ENCODE measurements at regions not wholly inside any gene's neighbourhood (a gene's known extent, or its start where the extent isn't known, plus 50 kb on each side); places are given as distances from the start of the nearest gene placed in this dataset.
"Not testable (repeated sequence)": the region's sequence is repeated elsewhere in the genome, so short reads cannot be mapped to it uniquely, and the experiment has no call there.

- DNase-seq, result no peak
Measured at GRCh38 chr6:140039364-140039763, 664.9 kb upstream of the CITED2 start.

DNA sequence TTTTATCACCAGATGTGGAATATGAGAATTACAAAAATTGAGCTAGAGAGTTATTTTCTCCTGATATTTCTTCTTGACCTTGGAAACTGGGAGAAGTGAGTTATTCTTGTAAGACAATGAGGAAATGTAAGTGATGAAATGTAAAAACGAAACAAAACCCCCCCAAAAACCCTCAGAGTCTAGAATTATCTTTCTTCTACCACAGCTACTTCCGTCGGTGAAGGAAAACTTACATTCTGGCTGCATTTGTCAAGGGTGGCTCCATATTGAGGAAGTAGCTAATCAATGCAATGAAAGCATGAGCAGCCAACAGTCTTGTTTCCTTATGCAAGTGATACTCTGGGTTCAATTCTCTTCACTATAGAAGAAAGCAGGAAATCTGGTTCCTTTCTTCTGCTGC lies 661.7 kb upstream of the CITED2 start:
- DNase-seq, result no peak

GRCh38 chr6:140032189-140032588 lies 657.7 kb upstream of the CITED2 start:
- no peak for DNase-seq

GRCh38 chr6:140029551-140029950 lies 655.1 kb upstream of the CITED2 start:
- no peak for DNase-seq

DNA sequence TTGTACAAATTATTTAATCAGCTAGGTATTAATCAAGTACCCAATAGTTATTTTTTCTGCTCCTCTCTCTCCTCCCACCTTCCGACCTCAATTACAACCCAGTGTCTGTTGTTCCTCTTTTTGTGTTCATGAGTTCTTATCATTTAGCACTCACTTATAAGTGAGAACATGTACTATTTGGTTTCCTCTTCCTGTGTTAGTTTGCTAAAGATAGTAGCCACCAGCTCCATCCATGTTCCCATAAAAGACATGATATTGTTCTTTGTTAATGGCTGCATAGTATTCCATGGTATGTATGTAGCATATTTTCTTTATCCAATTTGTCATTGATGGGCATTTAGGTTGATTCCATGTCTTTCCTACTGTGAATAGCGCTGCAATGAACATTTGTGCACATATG lies 652.8 kb upstream of the CITED2 start:
- DNase-seq, result no peak

GRCh38 chr6:140026546-140026945 lies 652.1 kb upstream of the CITED2 start:
- no peak for DNase-seq

DNA sequence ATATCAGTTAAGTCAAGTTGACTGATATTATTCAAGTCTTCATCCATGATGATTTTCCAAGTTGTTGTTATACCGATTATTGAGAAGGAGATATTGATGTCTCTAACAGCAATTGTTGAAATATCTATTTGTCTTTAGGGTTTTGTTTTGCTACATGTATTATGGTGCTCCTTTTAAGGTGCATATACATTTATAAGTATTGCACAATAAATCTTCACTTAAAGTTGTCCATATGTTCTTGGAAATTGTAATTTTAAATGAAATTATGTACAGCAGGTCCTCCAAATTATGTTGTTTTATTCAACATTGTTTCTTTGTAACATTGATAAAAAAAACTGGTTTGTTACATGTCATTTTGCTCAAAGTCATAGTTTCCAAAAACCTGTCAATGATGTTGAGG lies 650.7 kb upstream of the CITED2 start:
- DNase-seq, result no peak

DNA sequence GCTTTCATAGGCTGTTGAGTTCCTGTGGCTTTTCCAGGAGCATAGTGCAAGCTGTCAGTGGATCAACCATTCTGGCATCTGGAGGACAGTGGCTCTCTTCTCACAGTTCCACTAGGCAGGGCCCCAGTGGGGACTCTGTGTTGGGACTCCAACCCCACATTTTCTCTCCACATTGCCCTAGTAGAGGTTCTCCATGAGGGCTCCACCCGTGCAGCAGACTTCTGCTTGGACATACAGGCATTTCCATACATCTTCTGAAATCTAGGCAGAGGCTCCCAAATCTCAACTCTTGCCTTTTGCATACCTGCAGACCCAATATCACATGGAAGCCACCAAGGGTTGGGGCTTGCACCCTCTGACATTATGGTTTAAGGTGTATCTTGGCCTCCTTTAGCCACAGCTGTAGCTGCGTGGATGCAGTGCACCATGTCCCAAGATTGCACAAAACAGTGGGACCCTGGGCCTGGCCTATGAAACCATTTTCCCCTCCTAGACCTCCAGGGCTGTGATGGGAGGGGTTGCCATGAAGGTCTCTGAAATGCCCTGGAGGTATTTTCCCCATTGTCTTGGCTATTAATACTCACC lies 645.9 kb upstream of the CITED2 start:
- no peak for DNase-seq

DNA sequence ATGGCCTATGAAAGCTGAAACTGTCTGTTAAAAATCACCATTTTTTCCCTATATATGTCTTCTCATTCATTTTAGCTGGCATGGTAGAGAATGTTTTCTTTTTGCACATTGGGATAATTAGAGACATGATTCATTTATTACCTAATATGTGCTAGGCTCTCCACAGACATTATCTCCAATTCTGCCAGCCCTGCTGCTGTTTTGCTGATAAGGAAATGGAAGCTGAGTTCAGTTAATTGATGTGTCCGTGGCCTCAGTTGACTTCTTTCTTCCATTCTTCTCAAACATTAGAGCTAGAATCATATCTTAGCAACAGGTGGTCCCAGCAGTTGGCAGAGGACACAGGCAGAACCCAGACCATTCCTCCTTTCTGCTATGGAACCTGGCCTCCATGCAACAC lies 644.1 kb upstream of the CITED2 start:
- DNase-seq, result no peak

GRCh38 chr6:140017470-140017869 lies 643.0 kb upstream of the CITED2 start:
- no peak for DNase-seq

- no peak for DNase-seq
Measured at GRCh38 chr6:140012150-140012549, 637.7 kb upstream of the CITED2 start.

- no peak for DNase-seq
Measured at GRCh38 chr6:140011537-140011936, 637.1 kb upstream of the CITED2 start.

DNA sequence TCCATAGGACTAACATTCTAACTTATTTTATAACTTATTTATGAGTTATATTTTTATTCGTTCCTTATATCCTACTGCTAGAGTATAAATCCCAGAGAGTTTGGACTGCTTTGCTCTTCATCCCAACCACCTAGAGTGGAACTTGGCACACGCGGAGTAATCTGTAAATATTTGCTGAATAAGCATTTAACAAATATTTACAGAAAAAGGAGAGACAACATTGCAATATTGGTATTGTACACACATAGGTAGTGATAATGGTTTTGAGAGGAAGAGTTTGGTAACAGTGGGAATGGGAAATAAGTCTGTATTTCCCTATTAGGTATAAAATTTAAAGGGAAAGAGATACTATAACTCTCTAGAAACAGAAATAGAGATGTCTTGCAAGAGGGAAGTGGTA lies 634.8 kb upstream of the CITED2 start:
- no peak for DNase-seq

DNA sequence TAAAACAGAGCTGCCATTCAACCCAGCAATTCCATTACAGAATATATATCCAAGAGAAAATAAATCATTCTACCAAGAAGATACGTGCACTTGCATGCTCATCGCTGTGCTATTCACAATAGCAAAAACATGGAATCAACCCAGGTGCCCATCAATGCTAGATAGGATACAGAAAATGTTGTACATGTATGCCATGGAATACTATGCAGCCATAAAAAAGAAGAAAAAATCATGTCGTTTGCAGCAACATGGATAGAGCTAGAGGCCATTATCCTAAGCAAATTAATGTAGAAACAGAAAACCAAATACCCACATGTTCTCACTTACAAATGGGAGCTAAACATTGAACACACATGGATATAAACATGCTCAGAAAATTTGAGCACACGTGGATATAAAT lies 633.1 kb upstream of the CITED2 start:
- DNase-seq, result no peak

DNA sequence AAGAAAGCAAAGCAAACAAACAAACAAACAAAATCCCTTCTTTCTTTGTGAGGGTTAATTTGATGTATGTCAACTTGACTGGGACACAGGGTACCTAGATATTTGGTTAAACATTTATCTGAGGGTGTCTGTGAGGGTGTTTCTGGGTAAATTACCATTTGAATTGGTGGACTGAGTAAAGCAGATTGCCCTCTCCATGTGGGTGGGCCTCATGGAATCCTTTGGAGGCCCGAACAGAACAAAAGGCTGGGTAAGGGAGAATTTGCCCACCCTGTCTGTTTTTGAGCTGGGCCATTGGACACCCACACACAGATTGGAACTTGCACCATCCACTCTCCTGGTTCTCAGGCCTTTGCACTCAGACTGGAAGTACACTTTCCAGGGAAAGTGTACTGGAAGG lies 628.8 kb upstream of the CITED2 start:
- no peak for DNase-seq

DNA sequence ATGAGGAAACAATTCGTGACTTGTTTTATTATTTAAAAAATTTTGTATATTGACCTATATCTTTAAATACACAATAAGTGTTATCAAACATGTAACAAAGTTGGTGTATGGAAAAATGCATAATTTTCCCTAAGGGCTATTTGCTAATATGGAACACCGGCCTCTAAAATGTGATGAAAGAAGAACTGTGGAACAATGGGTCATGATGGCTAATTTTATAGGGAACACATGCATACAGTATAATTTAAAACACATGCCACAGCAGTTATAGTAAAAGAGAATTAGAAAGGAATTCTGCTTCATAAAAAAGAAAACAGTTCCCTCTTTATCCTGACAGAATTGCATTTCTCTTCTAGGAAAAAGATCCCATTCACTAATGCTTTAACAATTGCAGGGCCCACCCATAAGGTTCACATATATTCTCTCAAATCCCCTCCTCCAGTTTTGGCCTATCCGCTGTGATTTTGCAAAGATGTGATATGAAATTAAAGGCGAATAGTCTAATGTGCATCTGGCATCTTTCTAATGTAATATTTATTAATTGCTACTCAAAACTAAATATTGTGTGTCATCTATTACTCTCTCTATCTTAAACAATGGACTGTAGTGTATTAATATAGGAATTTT lies 628.1 kb upstream of the CITED2 start:
- no peak for DNase-seq

- DNase-seq, result no peak
Measured at GRCh38 chr6:140001821-140002341, 627.4 kb upstream of the CITED2 start.

- no peak for DNase-seq
Measured at GRCh38 chr6:140001005-140001404, 626.6 kb upstream of the CITED2 start.

- not testable (repeated sequence) for DNase-seq
Measured at GRCh38 chr6:139999661-140000060, 625.2 kb upstream of the CITED2 start.

DNA sequence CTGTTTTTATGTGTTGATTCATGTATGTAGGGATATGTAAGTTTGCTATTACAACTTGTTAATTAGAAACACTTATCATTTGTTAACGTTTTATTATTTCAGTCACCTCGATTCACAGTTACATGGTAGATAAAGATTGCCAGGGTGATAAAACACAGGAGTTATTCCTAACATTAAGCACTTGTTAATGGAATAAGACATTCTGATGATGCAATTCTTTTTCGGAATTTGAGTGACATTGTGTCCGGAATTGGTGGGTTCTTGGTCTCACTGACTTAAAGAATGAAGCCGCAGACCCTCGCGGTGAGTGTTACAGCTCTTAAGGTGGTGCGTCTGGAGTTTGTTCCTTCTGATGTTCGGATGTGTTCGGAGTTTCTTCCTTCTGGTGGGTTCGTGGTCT lies 624.0 kb upstream of the CITED2 start:
- not testable (repeated sequence) for DNase-seq

DNA sequence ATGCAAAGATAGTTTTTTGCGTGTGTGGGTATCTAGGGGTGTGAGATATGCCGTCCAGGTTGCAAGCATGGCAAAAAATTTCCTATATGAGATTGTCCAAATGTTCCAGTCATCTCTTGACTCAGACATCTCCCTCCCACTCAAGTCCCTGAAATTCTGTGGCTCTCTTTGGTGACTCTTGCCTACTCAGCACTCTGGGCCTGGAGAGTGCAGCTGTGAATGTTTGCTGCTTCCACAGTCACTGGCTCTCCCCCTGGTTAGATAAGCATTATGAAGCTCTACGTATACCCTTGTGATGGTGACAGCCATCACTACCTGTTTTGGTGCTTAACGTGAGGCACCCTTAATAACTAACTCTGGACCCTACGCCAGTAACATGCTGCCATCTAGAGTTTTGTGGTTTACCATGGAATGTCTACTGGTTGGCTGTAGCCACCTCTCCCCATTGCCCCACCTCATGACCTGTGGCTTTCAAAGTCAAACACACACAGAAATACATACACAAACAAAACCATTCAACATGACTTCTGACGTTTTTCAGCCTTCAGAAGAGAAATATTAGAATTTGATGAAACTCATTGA lies 621.9 kb upstream of the CITED2 start:
- no peak for DNase-seq

- DNase-seq, result no peak
Measured at GRCh38 chr6:139994998-139995397, 620.5 kb upstream of the CITED2 start.

DNA sequence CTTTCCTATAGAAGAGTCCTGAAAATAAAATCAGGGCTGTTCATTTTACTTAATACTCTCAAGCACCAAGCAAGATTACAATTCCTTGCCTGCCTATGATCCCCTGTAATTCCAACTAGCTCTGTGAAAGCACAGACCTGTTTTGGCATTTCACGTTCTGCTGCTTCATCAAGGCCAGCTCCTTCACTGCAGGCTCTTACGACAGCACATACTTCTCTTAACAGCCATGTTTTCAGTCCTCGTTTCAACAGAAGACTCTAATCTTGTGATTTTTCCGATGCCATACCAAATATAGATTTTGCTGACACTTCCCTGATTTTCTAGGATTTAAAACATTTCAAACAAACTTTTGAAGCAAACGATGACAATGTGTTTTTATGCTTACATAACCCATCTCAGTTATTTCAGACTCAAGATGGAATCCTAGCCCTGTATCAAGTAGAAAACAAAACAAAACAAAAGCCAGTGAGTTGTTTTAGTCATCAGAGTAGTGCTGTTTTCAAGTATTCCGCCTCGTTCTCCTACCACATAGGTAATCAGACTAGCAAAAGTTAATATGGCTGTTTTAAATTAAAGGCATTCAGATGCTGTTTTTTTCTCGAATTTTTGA lies 616.5 kb upstream of the CITED2 start:
- no peak for DNase-seq

DNA sequence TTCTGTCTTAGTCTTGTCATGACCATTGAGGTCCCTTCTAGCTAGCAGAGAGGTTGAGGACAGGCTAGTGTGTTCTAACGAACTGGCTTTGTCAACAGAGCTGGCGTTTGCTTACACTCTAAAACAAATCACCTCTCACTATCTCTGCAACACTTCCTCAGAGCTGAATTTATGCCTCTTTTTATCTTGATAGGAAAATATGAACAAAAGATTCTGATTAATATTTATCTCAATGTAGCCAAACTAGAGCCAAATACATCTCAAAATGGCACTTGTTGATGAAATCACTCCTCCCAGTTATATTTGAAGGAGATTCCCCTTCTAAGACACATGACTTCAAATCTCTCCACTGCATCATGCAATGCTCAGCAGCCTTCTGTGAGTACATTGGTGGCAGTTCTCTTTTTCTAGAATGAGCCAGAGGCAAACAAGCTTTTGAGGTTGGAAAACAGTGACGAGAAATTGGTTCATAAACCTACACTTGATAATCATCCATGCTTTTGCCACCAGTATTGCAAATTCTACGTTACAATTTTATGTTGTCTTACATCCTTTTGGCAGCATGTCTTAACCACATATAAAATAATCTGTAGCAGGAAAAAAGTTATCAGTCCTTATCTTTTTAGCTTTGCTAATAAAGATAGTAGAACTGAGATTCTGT lies 615.7 kb upstream of the CITED2 start:
- DNase-seq, result no peak
